Peyer's patch (tissue), 4 donors: ENCODE measurements at regions not wholly inside any gene's neighbourhood (a gene's known extent, or its start where the extent isn't known, plus 50 kb on each side); places are given as distances from the start of the nearest gene placed in this dataset.

Source experiments
- CTCF ChIP-seq, 6 experiments: fragments of 450-650 bp in 4 of 6; fragments of 200-600 bp in 2 of 6; sonication (generic) in 1 of 6; IDR thresholded peaks; one replicate each; pipeline ENCODE4 v1.5.1; 2017 to 2019; ENCODE audit warnings: antibody characterized with exemption in 6 of 6, mild to moderate bottlenecking in 3 of 6, moderate library complexity in 1 of 6
- POLR2A ChIP-seq, 2 donors: fragments of 450-650 bp; IDR thresholded peaks; one replicate each; pipeline ENCODE4 v1.5.1; 2017; ENCODE audit warnings: antibody characterized with exemption in 2 of 2, mild to moderate bottlenecking in 2 of 2, moderate library complexity in 2 of 2

GRCh38 chr13:82720986-82721385, 1161.3 kb downstream of the SLITRK1 start:
- TF ChIP-seq POLR2A (IDR thresholded peaks at IDR 0.05) (no peak), CTCF (IDR thresholded peaks at IDR 0.05) (no peak)
